ENCODE measurements at regions not wholly inside any gene's neighbourhood (a gene's known extent, or its start where the extent isn't known, plus 50 kb on each side); places are given as distances from the start of the nearest gene placed in this dataset.

GRCh38 chr5:135250671-135251070 is 148.4 kb downstream of the MACROH2A1 start:
- TF ChIP-seq CTCF (IDR thresholded peaks at IDR 0.05; ENCODE audit: low read depth, low read length) (no peak), EZH2phosphoT487 (IDR thresholded peaks at IDR 0.05; ENCODE audit: low read depth) (no peak)

Data from OCI-LY3 (cell line).